Muscle layer of duodenum (tissue), 2 donors: ENCODE measurements at regions not wholly inside any gene's neighbourhood (a gene's known extent, or its start where the extent isn't known, plus 50 kb on each side); places are given as distances from the start of the nearest gene placed in this dataset.
"Not testable (repeated sequence)": the region's sequence is repeated elsewhere in the genome, so short reads cannot be mapped to it uniquely, and the experiment has no call there.

Source experiments
- H3K27ac ChIP-seq: one replicate; pipeline ENCODE4 v1.7.0; 2013; ENCODE audit warnings: mild to moderate bottlenecking, low read length
- H3K27me3 ChIP-seq: one replicate; pipeline ENCODE4 v1.7.0; 2013; ENCODE audit warnings: low read depth, mild to moderate bottlenecking, control low read depth, low read length
- H3K36me3 ChIP-seq, 2 donors: one replicate each; pipeline ENCODE4 v1.7.0; 2013; ENCODE audit warnings: low read length in 2 of 2, control low read depth in 1 of 2, mild to moderate bottlenecking in 1 of 2; ENCODE audit not compliant: insufficient read depth in 2 of 2, control insufficient read depth in 1 of 2
- H3K4me1 ChIP-seq, 2 donors: one replicate each; pipeline ENCODE4 v1.7.0; 2013; ENCODE audit warnings: low read length in 2 of 2, mild to moderate bottlenecking in 2 of 2, control low read depth in 1 of 2, moderate library complexity in 1 of 2; ENCODE audit not compliant: insufficient read depth in 2 of 2, control insufficient read depth in 1 of 2
- H3K4me3 ChIP-seq, 2 donors: one replicate each; pipeline ENCODE4 v1.7.0; 2013; ENCODE audit warnings: low read length in 2 of 2, low read depth in 1 of 2, mild to moderate bottlenecking in 1 of 2
- H3K9me3 ChIP-seq, 2 donors: one replicate each; pipeline ENCODE4 v1.7.0; 2013; ENCODE audit warnings: low read length in 2 of 2, control low read depth in 1 of 2, mild to moderate bottlenecking in 1 of 2; ENCODE audit not compliant: control insufficient read depth in 1 of 2
- donor health status: healthy.

DNA sequence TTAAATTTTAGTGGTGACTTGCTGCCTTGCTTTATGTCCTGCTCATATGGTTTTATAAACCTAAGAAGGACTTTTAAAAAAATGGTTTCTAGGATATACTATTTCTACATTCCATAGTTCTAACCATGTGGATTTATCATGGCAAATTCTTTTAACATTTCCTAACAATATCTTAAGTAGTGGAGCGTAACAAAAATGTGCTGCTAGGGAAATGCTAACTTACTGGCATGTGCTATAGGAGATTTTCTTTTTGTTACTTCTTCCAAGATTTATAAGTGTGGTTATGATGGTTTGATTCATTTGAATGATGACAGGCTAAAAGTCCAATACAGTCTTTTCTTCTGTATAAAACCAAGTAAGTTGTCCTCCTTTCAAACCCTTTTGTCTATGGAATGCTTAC lies 713.7 kb downstream of the SLITRK1 start:
- no peak overlapping the region for H3K4me3 ChIP-seq
- no peak overlapping the region for H3K27ac ChIP-seq
- H3K9me3 ChIP-seq, result no peaks in the 10 kb centered on the region
- H3K4me1 ChIP-seq, result no peaks in the 10 kb centered on the region
- H3K36me3 ChIP-seq, result no peaks in the 10 kb centered on the region
- no peaks in the 10 kb centered on the region for H3K27me3 ChIP-seq

DNA sequence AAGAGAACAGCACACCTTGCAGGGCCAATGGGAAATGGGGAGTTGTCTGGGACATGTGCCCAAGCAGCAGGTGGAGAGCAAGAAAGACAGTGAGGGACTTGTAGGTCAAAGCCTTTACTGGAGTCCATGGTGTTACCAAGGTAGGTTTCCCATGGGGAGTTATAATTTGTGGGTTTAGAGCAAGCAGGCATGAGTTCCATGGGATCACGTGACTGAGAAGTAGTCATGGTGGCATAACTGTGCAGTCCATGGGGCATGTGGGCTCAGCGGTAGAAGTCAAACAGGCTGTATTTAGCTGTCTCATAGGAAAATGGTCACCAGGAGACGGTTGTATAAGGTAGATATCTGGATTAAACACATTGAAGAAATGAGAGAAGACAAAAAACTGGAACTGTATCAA lies 715.1 kb downstream of the SLITRK1 start:
- H3K27me3 ChIP-seq, result no peaks in the 10 kb centered on the region
- H3K4me3 ChIP-seq, result no peak overlapping the region
- H3K9me3 ChIP-seq, result no peaks in the 10 kb centered on the region
- H3K27ac ChIP-seq, result no peak overlapping the region
- no peaks in the 10 kb centered on the region for H3K36me3 ChIP-seq
- no peaks in the 10 kb centered on the region for H3K4me1 ChIP-seq

DNA sequence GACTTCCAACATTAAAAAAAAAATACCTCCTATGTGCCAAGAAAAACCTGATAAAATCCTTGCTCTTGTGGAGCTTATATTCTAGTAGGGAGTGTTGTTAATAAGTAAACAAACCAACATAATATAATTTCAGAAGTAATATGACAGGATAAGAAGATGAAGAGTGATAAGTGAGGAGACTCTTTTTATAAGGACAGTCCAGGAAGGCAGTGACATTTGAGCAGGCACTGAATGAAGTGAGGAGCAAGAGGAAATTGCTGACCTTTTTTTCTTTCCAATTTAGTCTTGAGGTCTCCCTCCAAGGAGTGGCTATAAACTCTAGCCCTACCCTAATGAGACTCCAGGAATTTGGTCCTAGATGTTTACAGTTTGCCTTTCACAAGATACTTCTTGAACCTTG lies 715.7 kb downstream of the SLITRK1 start:
- Histone ChIP-seq H3K27ac (no peak overlapping the region), H3K36me3 (no peaks in the 10 kb centered on the region)

DNA sequence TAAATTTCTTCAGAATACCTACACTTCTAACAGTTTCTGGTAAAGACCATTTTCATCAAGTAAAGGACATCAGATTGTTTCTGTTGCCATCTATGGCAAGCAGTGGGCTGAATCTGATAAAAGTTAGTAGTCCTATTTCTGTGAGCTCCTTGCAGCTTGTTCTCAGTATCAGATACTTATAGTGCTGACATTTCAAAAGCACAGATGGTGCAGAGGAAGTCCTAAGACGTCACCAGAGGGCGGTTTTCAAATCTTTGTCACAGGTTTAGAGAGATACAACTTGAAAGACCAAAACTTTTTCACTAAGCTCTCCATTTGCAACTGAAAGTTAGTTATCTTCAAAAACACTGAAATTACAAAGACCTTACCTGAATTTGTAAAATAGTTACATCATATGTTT lies 719.8 kb downstream of the SLITRK1 start:
- Histone ChIP-seq H3K27ac (no peak overlapping the region), H3K4me1 (no peaks in the 10 kb centered on the region), H3K36me3 (no peaks in the 10 kb centered on the region), H3K27me3 (no peaks in the 10 kb centered on the region), H3K4me3 (no peak overlapping the region), H3K9me3 (no peaks in the 10 kb centered on the region)

More for the DNA sequence above, 715.7 kb downstream of the SLITRK1 start:
- Histone ChIP-seq H3K27me3 (no peaks in the 10 kb centered on the region), H3K4me3 (no peak overlapping the region), H3K4me1 (no peaks in the 10 kb centered on the region), H3K9me3 (no peaks in the 10 kb centered on the region)

- no peak overlapping the region for H3K4me3 ChIP-seq
- H3K36me3 ChIP-seq, result no peaks in the 10 kb centered on the region
- H3K27ac ChIP-seq, result no peak overlapping the region
- H3K4me1 ChIP-seq, result no peaks in the 10 kb centered on the region
- H3K27me3 ChIP-seq, result no peaks in the 10 kb centered on the region
- H3K9me3 ChIP-seq, result no peaks in the 10 kb centered on the region
These were observed 728.4 kb downstream of the SLITRK1 start for GRCh38 chr13:83153848-83154247.

GRCh38 chr13:83151308-83151660 lies 731.0 kb downstream of the SLITRK1 start:
- Histone ChIP-seq H3K36me3 (no peaks in the 10 kb centered on the region), H3K4me3 (no peak overlapping the region), H3K27me3 (no peaks in the 10 kb centered on the region), H3K27ac (no peak overlapping the region), H3K9me3 (no peaks in the 10 kb centered on the region), H3K4me1 (no peaks in the 10 kb centered on the region)

DNA sequence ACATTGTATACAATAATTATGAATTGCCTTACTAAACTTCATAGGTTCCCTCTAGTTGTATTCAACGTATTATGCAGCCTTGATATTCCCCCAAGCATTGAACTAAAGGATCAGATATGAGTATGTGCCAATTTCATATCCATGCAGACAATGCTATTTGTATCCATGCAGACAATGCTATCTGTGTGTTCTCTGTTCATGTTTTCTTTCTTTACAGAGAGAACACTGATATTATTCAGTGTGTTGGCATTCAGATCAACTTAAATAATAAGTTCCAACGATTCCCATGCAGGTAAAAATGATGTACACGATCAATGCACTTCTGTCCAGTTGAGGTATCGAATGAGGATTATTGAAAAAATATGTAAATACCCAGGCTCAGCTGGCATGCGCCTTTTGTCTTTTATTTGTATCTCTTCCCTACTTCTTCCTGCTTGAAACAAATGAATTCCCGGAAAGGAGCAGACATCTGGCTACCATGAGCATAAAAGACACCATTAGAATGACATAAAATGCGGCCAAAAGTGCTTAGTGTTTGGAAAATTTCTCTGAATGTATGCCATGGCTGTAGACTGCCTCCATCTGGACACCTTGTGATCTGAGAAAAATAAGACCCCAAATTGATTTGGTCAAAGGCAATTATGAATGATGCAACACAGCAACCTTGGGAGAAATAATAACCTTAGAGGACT lies 731.5 kb downstream of the SLITRK1 start:
- Histone ChIP-seq H3K36me3 (no peaks in the 10 kb centered on the region), H3K27ac (no peak overlapping the region), H3K27me3 (no peaks in the 10 kb centered on the region), H3K4me3 (no peak overlapping the region), H3K4me1 (no peaks in the 10 kb centered on the region), H3K9me3 (no peaks in the 10 kb centered on the region)

GRCh38 chr13:83136660-83137059 lies 745.6 kb downstream of the SLITRK1 start:
- H3K27me3 ChIP-seq, result no peaks in the 10 kb centered on the region
- no peak overlapping the region for H3K27ac ChIP-seq
- H3K4me1 ChIP-seq, result no peaks in the 10 kb centered on the region
- H3K36me3 ChIP-seq, result no peaks in the 10 kb centered on the region
- no peak overlapping the region for H3K4me3 ChIP-seq
- no peaks in the 10 kb centered on the region for H3K9me3 ChIP-seq

DNA sequence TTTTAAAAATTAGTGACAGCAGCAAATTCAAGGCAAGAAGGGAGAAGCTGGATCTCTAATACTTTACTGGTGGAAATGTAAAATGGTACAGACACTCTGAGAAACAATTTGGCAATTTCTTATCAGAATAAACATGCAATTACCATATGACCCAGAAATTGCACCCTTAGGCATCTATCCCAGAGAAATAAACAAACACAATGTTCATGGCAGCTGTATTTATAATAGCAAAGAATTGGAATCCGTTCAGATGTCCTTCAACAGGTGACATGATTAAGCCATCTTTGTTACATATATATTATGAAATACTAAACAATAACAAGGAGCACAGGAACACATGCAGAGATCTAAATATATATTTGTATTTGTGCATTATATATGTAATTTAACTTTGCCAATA lies 756.5 kb downstream of the SLITRK1 start:
- Histone ChIP-seq H3K27ac (no peak overlapping the region), H3K4me3 (no peak overlapping the region), H3K27me3 (no peaks in the 10 kb centered on the region), H3K36me3 (no peaks in the 10 kb centered on the region), H3K9me3 (peaks cover 0 to 2% of the 10 kb centered on the region in 2 donors), H3K4me1 (no peaks in the 10 kb centered on the region)

DNA sequence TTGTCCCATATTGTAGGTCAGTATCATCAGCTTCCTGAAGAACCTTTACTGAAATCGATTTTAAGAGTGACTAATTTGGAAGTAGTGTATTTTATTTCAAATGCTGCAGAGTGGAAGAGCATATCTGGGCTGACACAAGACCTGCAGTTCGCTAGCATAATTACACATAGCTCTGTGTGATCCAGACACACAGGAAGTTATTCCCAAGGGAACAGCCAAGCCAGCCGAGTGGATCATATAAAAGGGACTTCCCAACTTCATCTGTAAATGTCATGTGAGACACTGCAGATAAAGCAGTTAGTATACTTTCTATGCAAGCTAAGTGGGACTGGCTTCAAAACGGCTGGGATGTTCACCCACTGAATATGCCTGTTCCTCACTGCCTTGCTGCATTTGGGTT lies 760.4 kb downstream of the SLITRK1 start:
- Histone ChIP-seq H3K4me3 (no peak overlapping the region), H3K4me1 (no peaks in the 10 kb centered on the region), H3K36me3 (no peaks in the 10 kb centered on the region), H3K27ac (no peak overlapping the region), H3K27me3 (no peaks in the 10 kb centered on the region), H3K9me3 (peaks cover 0 to 2% of the 10 kb centered on the region in 2 donors)

DNA sequence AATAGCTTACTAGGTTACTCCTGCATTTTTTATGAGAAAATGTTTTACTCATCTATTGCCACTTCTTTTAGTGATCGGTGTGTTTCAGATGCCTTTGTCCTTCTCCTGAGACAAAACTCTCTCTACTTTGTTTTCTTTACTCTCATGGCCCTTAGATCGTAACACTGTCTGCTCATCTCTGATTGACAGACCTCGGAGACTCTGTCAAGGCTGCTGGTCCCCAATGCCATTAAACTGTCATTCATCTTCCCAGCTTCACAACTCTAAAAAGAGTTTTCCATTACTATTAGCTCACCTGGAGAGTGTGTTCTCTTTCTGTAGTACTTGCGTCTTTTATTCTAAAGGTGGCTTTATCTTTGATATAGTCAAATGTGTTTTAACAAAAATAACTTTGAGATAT lies 765.2 kb downstream of the SLITRK1 start:
- Histone ChIP-seq H3K4me3 (no peak overlapping the region), H3K27me3 (no peaks in the 10 kb centered on the region), H3K9me3 (no peaks in the 10 kb centered on the region), H3K4me1 (no peaks in the 10 kb centered on the region), H3K36me3 (no peaks in the 10 kb centered on the region), H3K27ac (no peak overlapping the region)

GRCh38 chr13:83101574-83102247 lies 780.6 kb downstream of the SLITRK1 start:
- not testable (repeated sequence) for H3K27ac ChIP-seq, H3K4me3 ChIP-seq, H3K9me3 ChIP-seq, H3K27me3 ChIP-seq, H3K4me1 ChIP-seq, H3K36me3 ChIP-seq
